Epidermal melanocyte (primary cell): ENCODE measurements at regions not wholly inside any gene's neighbourhood (a gene's known extent, or its start where the extent isn't known, plus 50 kb on each side); places are given as distances from the start of the nearest gene placed in this dataset.
"Not testable (repeated sequence)": the region's sequence is repeated elsewhere in the genome, so short reads cannot be mapped to it uniquely, and the experiment has no call there.

Experiments used
- DNase-seq: peaks from one replicate; pipeline ENCODE4 v3.0.0; 2011; ENCODE audit warnings: low spot score; ENCODE audit not compliant: insufficient read length

- no peak for DNase-seq
These were observed 287.8 kb downstream of the LIG4 start for GRCh38 chr13:107927557-107927956.

- DNase-seq: not testable (repeated sequence)
These were observed 288.8 kb downstream of the LIG4 start for GRCh38 chr13:107926515-107926914.

DNA sequence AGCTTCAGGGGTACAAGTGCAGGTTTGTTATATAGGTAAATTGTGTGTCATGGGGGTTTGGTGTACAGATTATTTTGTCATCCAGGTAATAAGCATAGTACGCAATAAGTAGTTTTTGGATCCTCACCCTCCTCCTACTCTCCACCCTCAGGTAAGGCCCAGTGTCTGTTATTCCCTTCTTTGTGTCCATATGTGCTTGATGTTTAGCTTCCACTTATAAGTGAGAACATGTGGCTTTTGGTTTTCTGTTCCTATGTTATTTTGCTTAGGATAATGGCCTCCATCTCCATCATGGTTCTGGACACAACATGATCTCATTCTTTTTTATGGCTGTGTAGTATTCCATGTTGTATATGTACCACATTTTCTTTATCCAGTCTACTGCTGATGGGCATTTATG is 298.4 kb downstream of the LIG4 start:
- DNase-seq: not testable (repeated sequence)

DNA sequence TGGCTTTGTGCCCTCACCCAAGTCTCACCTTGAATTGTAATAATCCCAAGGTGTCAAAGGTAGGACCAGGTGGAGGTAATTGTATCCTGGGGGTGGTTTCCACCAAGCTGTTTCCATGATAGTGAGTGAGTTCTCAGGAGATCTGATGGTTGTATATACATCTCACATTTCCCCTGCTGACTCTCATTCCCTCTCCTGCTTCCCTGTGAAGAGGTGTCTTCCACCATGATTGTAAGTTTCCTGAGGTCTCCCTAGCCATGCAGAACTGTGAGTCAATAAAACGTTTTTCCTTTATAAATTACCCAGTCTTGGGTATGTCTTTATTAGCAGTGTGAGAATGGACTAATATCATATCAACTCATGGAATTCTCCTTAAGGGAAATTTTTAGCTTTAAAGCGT is 302.6 kb downstream of the LIG4 start:
- no peak for DNase-seq

DNA sequence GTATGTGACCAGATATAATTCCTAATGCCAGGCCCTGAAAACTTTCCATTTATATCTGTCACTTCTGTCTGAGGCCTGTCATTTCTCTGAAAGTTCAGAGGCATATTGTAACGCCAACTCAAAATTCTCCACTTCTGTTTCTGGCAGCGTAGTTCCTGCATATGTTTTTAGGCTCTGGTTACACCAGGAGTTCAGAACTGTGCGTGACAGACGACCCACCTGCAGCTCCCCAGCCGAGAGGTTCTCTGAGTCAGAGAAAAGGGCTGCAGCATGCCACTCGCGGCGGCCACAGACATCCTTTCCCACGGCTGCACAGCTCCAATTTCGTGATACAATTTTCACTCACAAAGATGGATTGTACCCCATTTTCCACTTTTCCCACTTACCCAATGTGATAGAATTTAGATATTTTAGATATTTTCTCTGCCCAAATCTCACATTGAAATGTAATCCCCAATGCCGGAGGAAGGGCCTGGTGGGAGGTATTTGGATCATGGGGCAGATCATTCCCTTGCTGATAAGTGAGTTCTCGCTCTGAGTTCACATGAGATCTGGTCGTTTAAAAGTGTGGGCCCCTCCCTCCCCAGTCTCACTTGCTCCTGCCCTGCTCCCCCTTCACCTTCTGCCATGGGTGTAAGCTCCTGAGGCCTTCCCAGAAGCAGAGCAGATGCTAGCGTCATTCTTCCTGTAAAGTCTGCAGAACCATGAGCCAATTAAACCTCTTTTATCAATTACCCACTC is 308.1 kb downstream of the LIG4 start:
- DNase-seq: no peak

GRCh38 chr13:107906131-107906530 is 309.2 kb downstream of the LIG4 start:
- DNase-seq: no peak

GRCh38 chr13:107901996-107902562 is 313.3 kb downstream of the LIG4 start:
- DNase-seq: no peak

DNA sequence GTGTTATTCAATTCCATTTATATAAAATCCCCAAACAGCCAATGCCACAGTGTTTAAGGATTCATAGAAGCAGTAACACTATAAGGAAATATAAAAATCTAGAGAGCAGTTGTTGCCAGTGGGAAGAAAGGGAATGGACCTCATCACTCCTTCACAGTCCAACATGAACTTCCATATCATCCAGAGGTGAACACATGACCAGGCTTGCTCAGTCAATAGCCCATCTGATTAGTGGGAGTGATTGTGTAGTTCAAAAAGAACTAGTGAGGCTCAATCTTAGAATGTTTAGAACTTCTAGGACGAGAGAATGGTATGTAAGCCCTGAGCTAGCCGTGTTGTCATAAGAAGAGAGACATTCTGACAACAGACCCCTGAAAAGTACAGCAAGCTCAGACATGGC is 314.1 kb downstream of the LIG4 start:
- DNase-seq: no peak

- no peak for DNase-seq
These were observed 314.6 kb downstream of the LIG4 start for GRCh38 chr13:107900775-107901174.

DNA sequence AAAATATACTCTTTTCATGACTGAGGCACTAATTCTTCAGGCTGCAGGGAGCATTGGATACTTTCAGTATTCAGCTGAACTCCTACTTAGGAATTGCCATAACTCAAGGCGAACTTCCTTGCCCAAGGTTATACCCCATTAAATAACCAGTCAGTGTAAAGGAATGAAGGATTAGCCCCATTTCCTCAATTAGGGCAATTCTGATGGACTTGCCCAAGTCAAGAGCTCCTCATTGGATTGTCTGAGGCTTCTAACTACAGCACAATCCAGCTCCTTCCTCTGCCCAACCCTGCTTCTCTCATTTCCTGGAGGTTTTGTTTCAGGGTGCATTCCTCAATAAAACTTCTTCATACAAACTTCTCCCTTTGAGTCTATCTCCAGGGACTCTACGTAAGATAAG is 329.2 kb downstream of the LIG4 start:
- no peak for DNase-seq

DNA sequence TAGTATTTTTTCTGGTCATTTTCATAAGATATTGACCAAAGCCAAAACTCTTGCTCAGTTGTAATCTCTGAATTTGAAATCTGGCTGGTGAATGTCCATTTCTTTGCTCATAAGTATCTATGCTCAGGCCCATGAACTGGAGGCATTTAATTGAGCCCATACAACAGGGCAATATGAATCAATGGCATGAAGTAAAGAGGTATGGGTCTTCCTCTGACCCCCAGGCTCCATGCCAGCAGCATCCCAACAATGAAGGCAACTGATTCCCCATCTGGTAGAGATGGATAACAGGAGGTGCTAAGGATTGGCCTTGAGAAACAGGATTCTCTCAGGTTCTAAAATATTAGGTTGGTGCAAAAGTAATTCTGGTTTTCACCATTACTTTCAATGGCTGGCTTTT is 330.8 kb downstream of the LIG4 start:
- no peak for DNase-seq

DNA sequence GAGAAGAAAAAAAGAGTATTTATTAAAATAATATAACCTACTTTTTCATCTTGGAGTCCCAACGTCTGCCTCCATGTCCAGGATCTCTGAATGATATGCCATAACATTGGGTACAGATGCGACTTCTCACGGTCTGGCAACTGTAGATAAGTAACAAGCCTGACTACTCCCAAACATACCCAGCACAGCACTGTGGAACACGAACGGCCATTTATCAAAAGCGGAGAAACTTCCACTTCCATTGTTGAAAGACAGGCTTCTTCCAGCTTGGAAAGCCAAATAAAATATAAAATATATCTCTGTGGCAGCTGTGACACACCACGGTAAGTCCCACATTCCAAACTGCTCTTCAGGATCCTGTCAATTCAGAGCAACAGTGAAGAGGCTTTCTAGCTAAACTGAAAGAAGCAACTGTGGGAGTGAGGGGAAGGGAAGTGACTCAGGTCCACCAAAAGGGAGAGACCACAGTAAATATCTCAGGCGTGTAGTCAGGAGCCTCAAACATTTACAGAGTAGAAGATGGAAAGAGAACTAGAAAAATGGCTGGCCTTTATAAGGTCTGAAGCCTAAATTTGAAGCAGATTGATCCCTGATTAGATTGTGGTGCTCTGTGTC is 331.7 kb downstream of the LIG4 start:
- DNase-seq: no peak

- no peak for DNase-seq
These were observed 332.4 kb downstream of the LIG4 start for GRCh38 chr13:107882708-107883560.

- DNase-seq: no peak
These were observed 334.0 kb downstream of the LIG4 start for GRCh38 chr13:107881362-107881761.

DNA sequence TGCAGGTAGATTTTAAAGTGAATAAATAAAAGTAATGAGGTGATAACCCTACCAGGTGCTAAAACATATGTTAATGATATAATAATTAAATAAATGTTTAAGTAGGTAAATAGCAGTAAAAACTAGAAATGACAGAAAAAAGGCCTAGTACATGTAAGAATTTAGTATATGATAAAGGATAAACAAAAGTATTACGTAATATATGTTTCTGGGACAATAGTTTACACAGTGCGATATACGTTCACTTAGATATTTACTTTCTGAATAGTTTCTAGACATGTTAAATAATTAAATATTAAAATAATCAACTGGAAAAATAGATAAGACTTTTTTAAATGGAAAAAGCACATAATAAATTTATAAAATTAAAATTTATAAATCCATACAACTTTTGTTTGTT is 340.9 kb downstream of the LIG4 start:
- no peak for DNase-seq

DNA sequence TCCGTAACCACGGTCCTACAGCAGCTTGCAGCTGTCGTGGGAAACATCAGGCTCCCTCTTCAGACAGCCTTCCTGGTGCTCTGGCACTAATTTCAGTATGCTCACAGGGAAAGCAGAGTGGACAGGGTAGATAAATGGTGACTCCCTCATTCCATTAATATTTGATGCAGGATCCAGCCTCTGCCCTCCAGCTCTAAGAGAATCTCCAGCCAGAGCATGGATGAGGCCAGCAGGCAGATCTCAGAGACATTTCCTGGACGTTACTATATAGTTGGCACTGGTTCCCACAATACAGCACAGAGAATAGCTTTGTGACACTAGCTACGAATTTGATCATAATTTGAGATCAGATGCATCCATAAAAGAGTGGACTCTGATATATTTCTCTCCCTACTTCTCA is 341.4 kb downstream of the LIG4 start:
- no peak for DNase-seq

GRCh38 chr13:107870400-107870799 is 344.9 kb downstream of the LIG4 start:
- DNase-seq: no peak

GRCh38 chr13:107867701-107868661 is 347.4 kb downstream of the LIG4 start:
- DNase-seq: no peak

GRCh38 chr13:107866941-107867623 is 348.3 kb downstream of the LIG4 start:
- DNase-seq: no peak
